K562 (cell line): ENCODE measurements at regions not wholly inside any gene's neighbourhood (a gene's known extent, or its start where the extent isn't known, plus 50 kb on each side); places are given as distances from the start of the nearest gene placed in this dataset.

ENCODE experiments used
- ATAC-seq: fragments of 200-7000 bp; cut with Tn5 transposase; 3 replicates; pipeline ENCODE4 v1.9.1; 2020; ENCODE audit warnings: moderate library complexity
- BruUV-seq: library from RNA; stranded (reverse); fragments of 400-500 nt; replicated peaks from 2 replicates; lab custom pipeline; 2021; lab: Mats Ljungman, UMichigan
- CTCF ChIA-PET: fragments of 300-600 bp; formaldehyde crosslinking; extraction: SDS; loops from one replicate; lab custom pipeline; 2021; ENCODE audit warnings: low intra/inter-chr PET ratio; lab: Yijun Ruan, JAX
- POLR2A ChIA-PET: fragments of 300-600, 350-650 bp; sonication (Branson Sonifier 250); formaldehyde crosslinking; extraction: SDS; loops from one replicate; lab custom pipeline; 2021; ENCODE audit warnings: antibody characterized with exemption, inconsistent platforms; lab: Yijun Ruan, JAX
- DNase-seq, 4 experiments: peaks; one replicate each; pipeline versions ENCODE4 v3.0.0 to v3.0.0-alpha.2; 2011 to 2018; ENCODE audit warnings: low spot score in 3 of 4, mixed read lengths in 3 of 4; ENCODE audit errors: extremely low read depth in 1 of 4
- FAIRE-seq: peaks from 2 replicates; lab custom pipeline; 2011; peaks lifted over from hg19 to GRCh38; lab: Jason Lieb, UNC
- H2AFZ ChIP-seq: 2 replicates; pipeline ENCODE4 v1.6.0; 2011; ENCODE audit warnings: low read depth, low read length, control low read depth, inconsistent platforms
- H3K27ac ChIP-seq: fragments of 200-600 bp; 3 replicates; pipeline ENCODE4 v1.8.0; 2011; ENCODE audit warnings: low read depth, mild to moderate bottlenecking, control low read depth, inconsistent platforms, low read length, moderate library complexity, mixed read lengths; ENCODE audit errors: extremely low read depth
- H3K27me3 ChIP-seq, 2 experiments: fragments of 300-600 bp in 1 of 2; 2 replicates in 1 of 2; 3 replicates in 1 of 2; pipeline versions ENCODE4 v1.6.0 to v1.8.0; 2011; ENCODE audit warnings: inconsistent platforms in 2 of 2, low read length in 2 of 2, mild to moderate bottlenecking in 1 of 2, mixed read lengths in 1 of 2, moderate library complexity in 1 of 2; ENCODE audit not compliant: control insufficient read depth in 2 of 2, insufficient read depth in 2 of 2
- H3K36me3 ChIP-seq: fragments of 300-600 bp; 3 replicates; pipeline ENCODE4 v1.8.0; 2011; ENCODE audit warnings: mild to moderate bottlenecking, low read length, inconsistent platforms; ENCODE audit not compliant: control insufficient read depth, insufficient read depth
- H3K4me1 ChIP-seq, 2 experiments: fragments of 200-600 bp in 1 of 2; replicated peaks in 1 of 2; 2 replicates in 1 of 2; 3 replicates in 1 of 2; pipeline versions ENCODE4 v1.5.1 to v1.8.0; 2011; ENCODE audit warnings: inconsistent platforms in 2 of 2, low read length in 2 of 2, mild to moderate bottlenecking in 1 of 2, mixed read lengths in 1 of 2, moderate library complexity in 1 of 2; ENCODE audit not compliant: control insufficient read depth in 2 of 2, insufficient read depth in 2 of 2
- H3K4me2 ChIP-seq: 2 replicates; pipeline ENCODE4 v1.6.1; 2011; ENCODE audit warnings: low read length, control low read depth, inconsistent platforms, mixed read lengths; ENCODE audit not compliant: insufficient read depth
- H3K4me3 ChIP-seq: fragments of 200-600 bp; sonication (generic), shearing (Covaris generic); 2 replicates; pipeline ENCODE4 v1.5.1; 2016; ENCODE audit warnings: control low read depth, inconsistent platforms
- H3K79me2 ChIP-seq: fragments of 200-600 bp; 3 replicates; pipeline ENCODE4 v1.8.0; 2011; ENCODE audit warnings: low read length, inconsistent platforms; ENCODE audit not compliant: control insufficient read depth, insufficient read depth
- H3K9ac ChIP-seq, 2 experiments: 2 replicates each; pipeline versions ENCODE4 v1.6.0 to v1.6.1; 2011; ENCODE audit warnings: low read depth in 2 of 2, low read length in 2 of 2, control low read depth in 1 of 2, inconsistent platforms in 1 of 2, mild to moderate bottlenecking in 1 of 2, mixed read lengths in 1 of 2; ENCODE audit not compliant: insufficient read depth in 1 of 2
- H3K9me1 ChIP-seq: one replicate; pipeline ENCODE4 v1.6.0; 2011; ENCODE audit warnings: inconsistent platforms, mild to moderate bottlenecking, low read length, moderate library complexity; ENCODE audit not compliant: control insufficient read depth, insufficient read depth
- H3K9me3 ChIP-seq: replicated peaks from 2 replicates; pipeline ENCODE4 v1.5.1; 2011; ENCODE audit warnings: low read depth, low read length, inconsistent platforms; ENCODE audit not compliant: control insufficient read depth, insufficient read depth
- H4K20me1 ChIP-seq: replicated peaks from 2 replicates; pipeline ENCODE4 v1.6.1; 2011; ENCODE audit warnings: low read length, inconsistent platforms, mixed read lengths; ENCODE audit not compliant: control insufficient read depth, insufficient read depth
- BCOR ChIP-seq: fragments of 450-650 bp; IDR thresholded peaks from 2 replicates; pipeline ENCODE4 v1.6.1; 2016
- CREB1 ChIP-seq, 2 experiments: sonication (generic) in 1 of 2; formaldehyde crosslinking in 1 of 2; IDR thresholded peaks; 2 replicates each; pipeline versions ENCODE4 v1.6.1 to v1.8.0; 2012 to 2022; ENCODE audit warnings: inconsistent platforms in 1 of 2, mild to moderate bottlenecking in 1 of 2, missing genetic modification reagents in 1 of 2, moderate library complexity in 1 of 2
- E2F4 ChIP-seq: sonication (generic); formaldehyde crosslinking; IDR thresholded peaks from 2 replicates; pipeline ENCODE4 v1.8.0; 2022; ENCODE audit warnings: mild to moderate bottlenecking, low read depth, missing genetic modification reagents
- GTF2A2 ChIP-seq: IDR thresholded peaks from 2 replicates; pipeline ENCODE4 v1.6.1; 2016; ENCODE audit warnings: mild to moderate bottlenecking, missing genetic modification characterization, missing compliant biosample characterization
- GTF2E2 ChIP-seq: fragments of 200-800 bp; sonication (Bioruptor generic); IDR thresholded peaks from 2 replicates; pipeline ENCODE4 v1.6.1; 2016; ENCODE audit warnings: missing genetic modification characterization, missing compliant biosample characterization
- HSF4 ChIP-seq: fragments of 250-450 bp; sonication (Bioruptor Pico); IDR thresholded peaks from 2 replicates; pipeline ENCODE4 v2.1.2; 2022; ENCODE audit warnings: mild to moderate bottlenecking, moderate library complexity, borderline replicate concordance
- KAT2B ChIP-seq: IDR thresholded peaks from one replicate; pipeline ENCODE4 v1.6.1; 2012; ENCODE audit warnings: low read depth, mild to moderate bottlenecking, control low read depth, inconsistent platforms, low read length, moderate library complexity
- MAZ ChIP-seq, 2 experiments: fragments of 450-650 bp in 1 of 2; sonication (generic) in 1 of 2; formaldehyde crosslinking; IDR thresholded peaks in 1 of 2; conservative IDR thresholded peaks in 1 of 2; 2 replicates each; pipeline versions ENCODE4 v1.4.0 to v1.5.0; 2020; ENCODE audit warnings: mild to moderate bottlenecking in 1 of 2, missing genetic modification reagents in 1 of 2
- PCBP1 ChIP-seq: fragments of 200-400 bp; formaldehyde crosslinking; IDR thresholded peaks from 2 replicates; pipeline ENCODE4 v1.6.1; 2018; ENCODE audit warnings: mild to moderate bottlenecking, low read depth, low read length; ENCODE audit not compliant: poor library complexity, severe bottlenecking
- POLR2G ChIP-seq: fragments of 200-400 bp; formaldehyde crosslinking; IDR thresholded peaks from 2 replicates; pipeline ENCODE4 v1.6.1; 2017; ENCODE audit warnings: low read depth, mild to moderate bottlenecking, antibody characterized with exemption, low read length, moderate library complexity
- REST ChIP-seq, 2 experiments: fragments of 450-650 bp; formaldehyde crosslinking in 1 of 2; IDR thresholded peaks; 2 replicates each; pipeline versions ENCODE4 v1.4.0 to v1.6.1; 2014 to 2020; ENCODE audit warnings: mild to moderate bottlenecking in 2 of 2, borderline replicate concordance in 1 of 2, low read depth in 1 of 2
- SREBF2 ChIP-seq: sonication (generic); formaldehyde crosslinking; IDR thresholded peaks from 2 replicates; pipeline ENCODE4 v1.4.0; 2020; ENCODE audit warnings: mild to moderate bottlenecking, missing genetic modification reagents
- TAF15 ChIP-seq: fragments of 200-400 bp; formaldehyde crosslinking; IDR thresholded peaks from 2 replicates; pipeline ENCODE4 v1.6.1; 2017; ENCODE audit warnings: mild to moderate bottlenecking, low read depth, low read length, moderate library complexity
- ZFP30 ChIP-seq: fragments of 250-450 bp; sonication (Bioruptor Pico); IDR thresholded peaks from 2 replicates; pipeline ENCODE4 v1.8.0; 2022; ENCODE audit warnings: moderate library complexity, mild to moderate bottlenecking, inconsistent platforms, borderline replicate concordance
- ZNF695 ChIP-seq: fragments of 450-650 bp; formaldehyde crosslinking; IDR thresholded peaks from 2 replicates; pipeline ENCODE4 v1.4.0; 2020; ENCODE audit warnings: mild to moderate bottlenecking, moderate library complexity
- in situ Hi-C: fragments of 300-500 bp; cut with MboI; formaldehyde crosslinking; loops from 4 replicates; pipeline ENCODE4 v1.15.0; 2018; ENCODE audit warnings: inconsistent platforms, mixed read lengths
- intact Hi-C: fragments of 100-400 bp; cut with micrococcal nuclease; formaldehyde crosslinking; loops from 2 replicates; pipeline ENCODE4 v1.14.2; 2022

- Histone ChIP-seq H2AFZ (no peak overlapping the region), H4K20me1 (no peaks in the 10 kb centered on the region), H3K36me3 (no peaks in the 10 kb centered on the region), H3K4me3 (no peak overlapping the region), H3K9me3 (no peaks in the 10 kb centered on the region), H3K27me3 (no peaks in the 10 kb centered on the region), H3K9ac (no peak overlapping the region), H3K4me1 (no peaks in the 10 kb centered on the region), H3K4me2 (no peak overlapping the region), H3K9me1 (no peaks in the 10 kb centered on the region), H3K79me2 (no peaks in the 10 kb centered on the region), H3K27ac (no peak overlapping the region)
- DNase-seq = no peak
- FAIRE-seq = no peak
- in situ Hi-C loops (no loop called here), intact Hi-C loops (no loop called here)
- BruUV-seq = no TSS peak
- CTCF ChIA-PET = no interaction called here
- POLR2A ChIA-PET = no interaction called here
- ATAC-seq = no peak
- no peak for TF ChIP-seq MAZ (CRISPR knock-in tag; conservative IDR thresholded peaks at IDR 0.05 in 1 of 2, IDR thresholded peaks at IDR 0.05 in 1 of 2)
- TF ChIP-seq PCBP1 = no peak
- TF ChIP-seq GTF2A2 (tag) = no peak
- no peak for TF ChIP-seq ZNF695
- no peak for TF ChIP-seq KAT2B
- no peak for TF ChIP-seq E2F4 (CRISPR knock-in tag)
- TF ChIP-seq CREB1 (IDR thresholded peaks at IDR 0.05) = no peak
- no peak for TF ChIP-seq CREB1 (CRISPR knock-in tag; IDR thresholded peaks at IDR 0.05)
- TF ChIP-seq BCOR = no peak
- no peak for TF ChIP-seq SREBF2
- TF ChIP-seq ZFP30 (CRISPR knock-in tag) = no peak
- TF ChIP-seq GTF2E2 = no peak
- TF ChIP-seq POLR2G = no peak
- TF ChIP-seq HSF4 (CRISPR knock-in tag) = no peak
- TF ChIP-seq REST (IDR thresholded peaks at IDR 0.05; ENCODE audit: borderline replicate concordance) = no peak
- TF ChIP-seq REST (CRISPR knock-in tag; IDR thresholded peaks at IDR 0.05; ENCODE audit: low read depth) = no peak
- TF ChIP-seq TAF15 = no peak
Measured at GRCh38 chr18:44143072-44143471, 537.6 kb upstream of the SETBP1 start.
